Thyroid gland (tissue), 4 donors: ENCODE measurements at regions not wholly inside any gene's neighbourhood (a gene's known extent, or its start where the extent isn't known, plus 50 kb on each side); places are given as distances from the start of the nearest gene placed in this dataset.

ENCODE experiments used
- POLR2A ChIP-seq, 2 donors: fragments of 450-650 bp; IDR thresholded peaks; one replicate each; pipeline ENCODE4 v1.6.1; 2017; ENCODE audit warnings: antibody characterized with exemption in 2 of 2, mild to moderate bottlenecking in 2 of 2, moderate library complexity in 1 of 2
- TF ChIP-seq, protein P1 (sequence below), 6 experiments: fragments of 200-600 bp in 3 of 6; fragments of 450-650 bp in 3 of 6; sonication (generic) in 3 of 6; IDR thresholded peaks; one replicate each; pipeline ENCODE4 v1.5.1; 2016 to 2019; ENCODE audit warnings: antibody characterized with exemption in 6 of 6, mild to moderate bottlenecking in 2 of 6, inconsistent platforms in 1 of 6, moderate library complexity in 1 of 6

DNA sequence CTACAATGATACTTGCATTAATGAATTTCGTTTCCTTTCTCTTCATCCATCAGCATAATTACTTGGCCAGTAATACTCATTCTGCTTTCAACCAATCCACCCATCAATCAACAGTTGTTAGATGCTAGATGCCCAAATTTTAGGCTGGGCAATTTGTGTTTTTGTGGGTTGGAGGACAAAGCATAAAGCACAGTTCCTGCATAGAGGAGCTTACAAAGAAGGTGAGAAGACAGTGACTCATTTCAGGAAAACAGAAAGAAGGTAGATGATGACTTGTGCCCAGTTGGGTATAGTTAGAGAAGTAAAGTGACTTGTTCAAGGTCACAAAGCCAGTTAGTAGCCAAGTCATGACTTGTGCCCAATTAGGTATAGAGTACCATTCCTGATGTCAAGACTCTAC, 1186.8 kb upstream of the CELF4 start:
- TF ChIP-seq, protein P1, sequence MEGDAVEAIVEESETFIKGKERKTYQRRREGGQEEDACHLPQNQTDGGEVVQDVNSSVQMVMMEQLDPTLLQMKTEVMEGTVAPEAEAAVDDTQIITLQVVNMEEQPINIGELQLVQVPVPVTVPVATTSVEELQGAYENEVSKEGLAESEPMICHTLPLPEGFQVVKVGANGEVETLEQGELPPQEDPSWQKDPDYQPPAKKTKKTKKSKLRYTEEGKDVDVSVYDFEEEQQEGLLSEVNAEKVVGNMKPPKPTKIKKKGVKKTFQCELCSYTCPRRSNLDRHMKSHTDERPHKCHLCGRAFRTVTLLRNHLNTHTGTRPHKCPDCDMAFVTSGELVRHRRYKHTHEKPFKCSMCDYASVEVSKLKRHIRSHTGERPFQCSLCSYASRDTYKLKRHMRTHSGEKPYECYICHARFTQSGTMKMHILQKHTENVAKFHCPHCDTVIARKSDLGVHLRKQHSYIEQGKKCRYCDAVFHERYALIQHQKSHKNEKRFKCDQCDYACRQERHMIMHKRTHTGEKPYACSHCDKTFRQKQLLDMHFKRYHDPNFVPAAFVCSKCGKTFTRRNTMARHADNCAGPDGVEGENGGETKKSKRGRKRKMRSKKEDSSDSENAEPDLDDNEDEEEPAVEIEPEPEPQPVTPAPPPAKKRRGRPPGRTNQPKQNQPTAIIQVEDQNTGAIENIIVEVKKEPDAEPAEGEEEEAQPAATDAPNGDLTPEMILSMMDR (IDR thresholded peaks at IDR 0.05): no peak
- TF ChIP-seq POLR2A (IDR thresholded peaks at IDR 0.05): no peak
